ENCODE measurements at regions not wholly inside any gene's neighbourhood (a gene's known extent, or its start where the extent isn't known, plus 50 kb on each side); places are given as distances from the start of the nearest gene placed in this dataset.
"Not testable (repeated sequence)": the region's sequence is repeated elsewhere in the genome, so short reads cannot be mapped to it uniquely, and the experiment has no call there.

- not testable (repeated sequence) for DNase-seq
Observed at GRCh38 chr2:111482987-111483679, 362.4 kb downstream of the BCL2L11 start.

GRCh38 chr2:111484097-111484496 is 363.4 kb downstream of the BCL2L11 start:
- DNase-seq, result not testable (repeated sequence)

- not testable (repeated sequence) for DNase-seq
Observed at GRCh38 chr2:111485895-111486294, 365.2 kb downstream of the BCL2L11 start.

- not testable (repeated sequence) for DNase-seq
Observed at GRCh38 chr2:111488451-111488850, 367.7 kb downstream of the BCL2L11 start.

- DNase-seq, result not testable (repeated sequence)
Observed at GRCh38 chr2:111489460-111489859, 368.7 kb downstream of the BCL2L11 start.

GRCh38 chr2:111491181-111491580 is 370.5 kb downstream of the BCL2L11 start:
- not testable (repeated sequence) for DNase-seq

GRCh38 chr2:111491614-111492013 is 370.9 kb downstream of the BCL2L11 start:
- DNase-seq, result not testable (repeated sequence)

- not testable (repeated sequence) for DNase-seq
Observed at GRCh38 chr2:111492995-111493719, 372.4 kb downstream of the BCL2L11 start.

- DNase-seq, result not testable (repeated sequence)
Observed at GRCh38 chr2:111493720-111494078, 373.0 kb downstream of the BCL2L11 start.

- not testable (repeated sequence) for DNase-seq
Observed at GRCh38 chr2:111494288-111494980, 373.7 kb downstream of the BCL2L11 start.

- DNase-seq, result not testable (repeated sequence)
Observed at GRCh38 chr2:111494981-111495315, 374.2 kb downstream of the BCL2L11 start.

GRCh38 chr2:111495636-111496035 is 374.9 kb downstream of the BCL2L11 start:
- not testable (repeated sequence) for DNase-seq

- not testable (repeated sequence) for DNase-seq
Observed at GRCh38 chr2:111496176-111496575, 375.5 kb downstream of the BCL2L11 start.

- not testable (repeated sequence) for DNase-seq
Observed at GRCh38 chr2:111496860-111497259, 376.1 kb downstream of the BCL2L11 start.

- DNase-seq, result not testable (repeated sequence)
Observed at GRCh38 chr2:111497270-111497669, 376.6 kb downstream of the BCL2L11 start.

GRCh38 chr2:111500536-111501062 is 379.9 kb downstream of the BCL2L11 start:
- not testable (repeated sequence) for DNase-seq

- not testable (repeated sequence) for DNase-seq
Observed at GRCh38 chr2:111503844-111504570, 380.0 kb downstream of the ANAPC1 start.

- not testable (repeated sequence) for DNase-seq
Observed at GRCh38 chr2:111504571-111504942, 379.4 kb downstream of the ANAPC1 start.

- DNase-seq, result not testable (repeated sequence)
Observed at GRCh38 chr2:111505267-111505666, 378.7 kb downstream of the ANAPC1 start.

GRCh38 chr2:111506936-111507335 is 377.1 kb downstream of the ANAPC1 start:
- DNase-seq, result not testable (repeated sequence)

GRCh38 chr2:111509225-111509869 is 374.6 kb downstream of the ANAPC1 start:
- DNase-seq, result not testable (repeated sequence)

- not testable (repeated sequence) for DNase-seq
Observed at GRCh38 chr2:111510384-111510783, 373.6 kb downstream of the ANAPC1 start.

Data from stimulated activated CD4-positive, alpha-beta T cell treated with anti-CD3 and anti-CD28 coated beads, Interleukin-12 subunit alpha, Interleukin-12 subunit beta, amount 100 ng/mL, for 4 hours (primary cell).